Epithelial cell of esophagus (primary cell): ENCODE measurements at regions not wholly inside any gene's neighbourhood (a gene's known extent, or its start where the extent isn't known, plus 50 kb on each side); places are given as distances from the start of the nearest gene placed in this dataset.

ENCODE experiments used
- DNase-seq: peaks from one replicate; pipeline ENCODE4 v3.0.0; 2010; ENCODE audit warnings: low read depth
- H3K4me3 ChIP-seq: 2 replicates; pipeline ENCODE4 v1.5.1; 2011; ENCODE audit warnings: mild to moderate bottlenecking, low read length, control low read depth
- CTCF ChIP-seq: IDR thresholded peaks from 2 replicates; pipeline ENCODE4 v1.5.1; 2011; ENCODE audit warnings: low read depth, mild to moderate bottlenecking, low read length, control low read depth, inconsistent platforms; ENCODE audit not compliant: insufficient read depth; ENCODE audit errors: missing control alignments

- no peak for TF ChIP-seq CTCF
Observed at GRCh38 chr11:134751031-134751585, 339.1 kb upstream of the B3GAT1 start.

DNA sequence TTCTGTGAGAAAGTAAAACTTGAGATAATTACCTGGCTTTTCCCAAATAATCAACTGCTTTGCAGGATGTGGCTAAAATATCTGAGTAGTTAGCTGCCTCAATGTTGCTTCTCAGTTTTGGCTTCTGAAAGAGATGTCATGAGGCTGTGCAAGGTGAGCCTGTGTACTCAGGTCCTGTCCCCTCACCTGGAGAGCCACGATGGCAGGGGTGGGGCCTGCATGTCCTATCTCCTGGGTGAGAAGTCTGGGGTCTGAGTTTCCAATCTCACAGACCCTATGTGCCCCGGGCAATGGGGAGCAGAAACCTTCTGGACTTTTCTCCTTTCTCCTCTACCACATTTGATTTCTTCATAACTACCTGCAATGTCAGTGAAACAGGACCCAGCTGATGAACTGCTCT lies 338.6 kb upstream of the B3GAT1 start:
- no peak for TF ChIP-seq CTCF
- H3K4me3 ChIP-seq = no peak overlapping the region
- DNase-seq = no peak

More at GRCh38 chr11:134751031-134751585, 339.1 kb upstream of the B3GAT1 start:
- no peak for DNase-seq
- no peak overlapping the region for H3K4me3 ChIP-seq

- TF ChIP-seq CTCF = no peak
- no peak overlapping the region for H3K4me3 ChIP-seq
- no peak for DNase-seq
Observed at GRCh38 chr11:134749040-134749839, 337.2 kb upstream of the B3GAT1 start.

- DNase-seq = no peak
- no peak overlapping the region for H3K4me3 ChIP-seq
- no peak for TF ChIP-seq CTCF
Observed at GRCh38 chr11:134746609-134747008, 334.6 kb upstream of the B3GAT1 start.

GRCh38 chr11:134745456-134745855 lies 333.4 kb upstream of the B3GAT1 start:
- TF ChIP-seq CTCF = no peak
- no peak overlapping the region for H3K4me3 ChIP-seq
- no peak for DNase-seq

DNA sequence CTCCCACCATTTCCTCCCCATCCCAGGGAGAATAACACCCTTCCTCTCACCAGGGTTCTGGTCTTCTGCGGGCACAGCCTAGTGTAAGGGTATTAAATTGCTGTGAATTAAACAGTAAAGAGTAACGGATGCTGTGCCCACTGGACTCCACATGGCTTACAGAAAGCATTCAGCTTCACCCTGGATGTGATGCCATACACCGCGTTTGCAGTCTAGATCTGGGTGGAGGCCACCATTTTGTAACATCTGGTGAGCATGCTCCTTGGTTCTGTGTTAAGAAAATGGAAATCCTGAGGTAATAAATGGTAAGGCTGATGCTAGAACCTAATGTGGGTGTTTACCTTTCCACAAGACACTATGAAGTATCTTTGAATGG lies 331.8 kb upstream of the B3GAT1 start:
- DNase-seq = no peak
- TF ChIP-seq CTCF = no peak
- H3K4me3 ChIP-seq = no peak overlapping the region
